Ectodermal cell (in vitro differentiated cells): ENCODE measurements at regions not wholly inside any gene's neighbourhood (a gene's known extent, or its start where the extent isn't known, plus 50 kb on each side); places are given as distances from the start of the nearest gene placed in this dataset.

Source experiments
- H3K27ac ChIP-seq: 2 replicates; pipeline ENCODE4 v1.7.0; 2013; ENCODE audit warnings: mild to moderate bottlenecking, low read depth, low read length; ENCODE audit not compliant: insufficient read depth, poor library complexity, severe bottlenecking
- H3K27me3 ChIP-seq: 2 replicates; pipeline ENCODE4 v1.7.0; 2013; ENCODE audit warnings: mild to moderate bottlenecking, low read length; ENCODE audit not compliant: insufficient read depth, control insufficient read depth, poor library complexity, severe bottlenecking
- H3K36me3 ChIP-seq: one replicate; pipeline ENCODE4 v1.7.0; 2013; ENCODE audit warnings: low read length; ENCODE audit not compliant: control insufficient read depth, insufficient read depth
- H3K4me1 ChIP-seq: one replicate; pipeline ENCODE4 v1.7.0; 2013; ENCODE audit warnings: low read length; ENCODE audit not compliant: control insufficient read depth, insufficient read depth
- H3K4me3 ChIP-seq: 2 replicates; pipeline ENCODE4 v1.7.0; 2013; ENCODE audit warnings: low read depth, low read length, control low read depth; ENCODE audit not compliant: insufficient read depth
- H3K9me3 ChIP-seq: 2 replicates; pipeline ENCODE4 v1.7.0; 2013; ENCODE audit warnings: mild to moderate bottlenecking, low read length, moderate library complexity; ENCODE audit not compliant: control insufficient read depth
- WGBS, 2 experiments: methylation state at CpG; one replicate each; pipeline ENCODE4 v1.1.7; 2013; ENCODE audit warnings: missing lambda C conversion rate in 2 of 2; 5-methylcytosine and 5-hydroxymethylcytosine counted together

GRCh38 chr3:168753724-168754123 lies 658.0 kb upstream of the GOLIM4 start:
- no peaks in the 10 kb centered on the region for H3K4me1 ChIP-seq
- no peak overlapping the region for H3K4me3 ChIP-seq
- H3K9me3 ChIP-seq, result no peaks in the 10 kb centered on the region
- H3K27me3 ChIP-seq, result no peaks in the 10 kb centered on the region
- H3K36me3 ChIP-seq, result no peaks in the 10 kb centered on the region
- no peak overlapping the region for H3K27ac ChIP-seq
- 100% methylated on average over 1 of the region's 1 CpG; no CpG with 5 or more reads in 1 of the 2 experiments for WGBS, 2 experiments

GRCh38 chr3:168752339-168752738 lies 656.6 kb upstream of the GOLIM4 start:
- no peaks in the 10 kb centered on the region for H3K36me3 ChIP-seq
- no peaks in the 10 kb centered on the region for H3K27me3 ChIP-seq
- H3K4me1 ChIP-seq, result no peaks in the 10 kb centered on the region
- no peaks in the 10 kb centered on the region for H3K9me3 ChIP-seq
- H3K27ac ChIP-seq, result no peak overlapping the region
- no peak overlapping the region for H3K4me3 ChIP-seq

GRCh38 chr3:168747697-168748096 lies 652.0 kb upstream of the GOLIM4 start:
- Histone ChIP-seq H3K4me3 (no peak overlapping the region), H3K9me3 (no peaks in the 10 kb centered on the region)
- WGBS, 2 experiments, result 96% methylated on average over 3 of the region's 3 CpGs; no CpG with 5 or more reads in 1 of the 2 experiments

GRCh38 chr3:168738527-168739325 lies 643.0 kb upstream of the GOLIM4 start:
- WGBS, 2 experiments, result 89 to 94% methylated on average over 6 of the region's 6 CpGs

More at GRCh38 chr3:168747697-168748096, 652.0 kb upstream of the GOLIM4 start:
- Histone ChIP-seq H3K27me3 (no peaks in the 10 kb centered on the region), H3K36me3 (no peaks in the 10 kb centered on the region), H3K27ac (no peak overlapping the region), H3K4me1 (no peaks in the 10 kb centered on the region)

GRCh38 chr3:168736202-168736601 lies 640.5 kb upstream of the GOLIM4 start:
- Histone ChIP-seq H3K4me3 (no peak overlapping the region), H3K4me1 (no peaks in the 10 kb centered on the region), H3K36me3 (no peaks in the 10 kb centered on the region), H3K27ac (no peak overlapping the region), H3K27me3 (no peaks in the 10 kb centered on the region), H3K9me3 (no peaks in the 10 kb centered on the region)
- WGBS, 2 experiments, result 95% methylated on average over 2 of the region's 2 CpGs

More at GRCh38 chr3:168738527-168739325, 643.0 kb upstream of the GOLIM4 start:
- H3K4me3 ChIP-seq, result no peak overlapping the region
- H3K27ac ChIP-seq, result no peak overlapping the region
- H3K27me3 ChIP-seq, result no peaks in the 10 kb centered on the region
- H3K4me1 ChIP-seq, result no peaks in the 10 kb centered on the region
- no peaks in the 10 kb centered on the region for H3K9me3 ChIP-seq
- H3K36me3 ChIP-seq, result no peaks in the 10 kb centered on the region

- H3K27me3 ChIP-seq, result no peaks in the 10 kb centered on the region
- H3K4me1 ChIP-seq, result no peaks in the 10 kb centered on the region
- no peaks in the 10 kb centered on the region for H3K9me3 ChIP-seq
- H3K36me3 ChIP-seq, result no peaks in the 10 kb centered on the region
- no peak overlapping the region for H3K4me3 ChIP-seq
- WGBS, 2 experiments, result 62 to 63% methylated on average over 3 of the region's 3 CpGs
- no peak overlapping the region for H3K27ac ChIP-seq
Measured at GRCh38 chr3:168730073-168730472, 634.3 kb upstream of the GOLIM4 start.

- Histone ChIP-seq H3K9me3 (no peaks in the 10 kb centered on the region), H3K36me3 (no peaks in the 10 kb centered on the region), H3K27me3 (no peaks in the 10 kb centered on the region), H3K4me1 (no peaks in the 10 kb centered on the region), H3K4me3 (no peak overlapping the region), H3K27ac (no peak overlapping the region)
Measured at GRCh38 chr3:168722091-168722490, 626.4 kb upstream of the GOLIM4 start.

GRCh38 chr3:168714609-168715240 lies 619.0 kb upstream of the GOLIM4 start:
- Histone ChIP-seq H3K27ac (no peak overlapping the region), H3K4me3 (no peak overlapping the region), H3K9me3 (no peaks in the 10 kb centered on the region), H3K27me3 (no peaks in the 10 kb centered on the region), H3K4me1 (no peaks in the 10 kb centered on the region), H3K36me3 (no peaks in the 10 kb centered on the region)
- WGBS, 2 experiments, result 93% methylated on average over 1 of the region's 1 CpG

GRCh38 chr3:168709073-168709472 lies 613.3 kb upstream of the GOLIM4 start:
- H3K36me3 ChIP-seq, result no peaks in the 10 kb centered on the region
- H3K27me3 ChIP-seq, result no peaks in the 10 kb centered on the region
- H3K4me3 ChIP-seq, result no peak overlapping the region
- 92 to 94% methylated on average over 9 of the region's 9 CpGs for WGBS, 2 experiments
- no peaks in the 10 kb centered on the region for H3K4me1 ChIP-seq
- H3K27ac ChIP-seq, result no peak overlapping the region
- H3K9me3 ChIP-seq, result no peaks in the 10 kb centered on the region

GRCh38 chr3:168707900-168708299 lies 612.2 kb upstream of the GOLIM4 start:
- Histone ChIP-seq H3K4me1 (no peaks in the 10 kb centered on the region), H3K36me3 (no peaks in the 10 kb centered on the region), H3K27ac (no peak overlapping the region), H3K9me3 (no peaks in the 10 kb centered on the region), H3K4me3 (no peak overlapping the region), H3K27me3 (no peaks in the 10 kb centered on the region)
- WGBS, 2 experiments, result 94 to 100% methylated on average over 2 of the region's 2 CpGs
